ENCODE measurements at regions not wholly inside any gene's neighbourhood (a gene's known extent, or its start where the extent isn't known, plus 50 kb on each side); places are given as distances from the start of the nearest gene placed in this dataset.
A peak's percentile ranks its signal among the peaks of the same experiment; 100 is the strongest.
"Not testable (repeated sequence)": the region's sequence is repeated elsewhere in the genome, so short reads cannot be mapped to it uniquely, and the experiment has no call there.

DNA sequence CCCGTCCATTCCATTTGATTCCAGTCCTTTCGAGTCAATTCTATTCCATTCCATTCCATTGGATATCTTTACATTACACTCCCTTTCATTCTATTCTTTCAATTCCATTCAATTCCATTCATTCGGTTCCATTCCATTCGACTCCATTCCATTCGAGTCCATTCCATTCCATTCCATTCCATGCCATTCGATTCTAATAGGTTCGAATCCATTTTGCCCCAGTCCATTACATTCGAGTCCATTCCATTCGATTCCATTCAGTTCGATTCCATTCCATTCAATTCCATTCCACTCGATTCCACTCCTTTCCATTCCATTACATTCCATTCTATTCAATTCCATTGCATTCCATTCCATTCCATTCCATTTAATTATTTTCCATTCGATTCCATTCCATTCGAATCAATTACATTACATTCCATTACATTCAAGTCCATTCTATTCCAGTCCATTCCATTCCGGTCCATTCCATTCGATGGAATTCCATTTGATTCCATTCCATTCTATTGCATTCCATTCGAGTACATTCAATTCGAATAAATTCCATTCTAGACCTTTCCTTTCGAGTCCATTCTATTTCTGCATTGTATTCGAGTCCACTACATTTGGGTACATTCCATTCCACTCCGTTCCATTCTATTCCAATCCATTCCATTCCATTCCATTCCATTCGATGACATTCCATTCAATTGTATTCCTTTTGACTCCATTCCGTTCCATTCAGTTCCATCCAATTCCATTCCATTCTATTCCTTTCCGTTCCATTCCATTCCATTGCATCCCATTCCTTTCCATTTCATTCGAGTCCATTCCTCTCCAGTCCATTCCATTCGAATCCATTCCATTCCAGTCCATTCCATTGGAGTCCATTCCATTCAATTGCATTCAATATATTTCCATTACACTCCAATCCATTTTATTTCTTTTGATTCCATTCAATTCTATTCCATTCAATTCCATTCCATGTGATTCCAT, 2604.8 kb upstream of the TPTE start:
- peaks cover 0 to 13% (median 5%) of the 10 kb centered on the region in 3 donors for H3K27me3 Mint-ChIP-seq (ENCODE audit: low read depth in 3 of 3)
- H3K4me3 Mint-ChIP-seq = no peak overlapping the region
- H3K27ac Mint-ChIP-seq = no peak overlapping the region
- H3K4me1 Mint-ChIP-seq = no peaks in the 10 kb centered on the region
- H3K9me3 Mint-ChIP-seq = peaks cover 0 to 39% (median 0%) of the 10 kb centered on the region in 6 donors
- no peak for DNase-seq
- H3K36me3 Mint-ChIP-seq = peaks cover 10 to 21% (median 19%) of the 10 kb centered on the region in 3 donors

DNA sequence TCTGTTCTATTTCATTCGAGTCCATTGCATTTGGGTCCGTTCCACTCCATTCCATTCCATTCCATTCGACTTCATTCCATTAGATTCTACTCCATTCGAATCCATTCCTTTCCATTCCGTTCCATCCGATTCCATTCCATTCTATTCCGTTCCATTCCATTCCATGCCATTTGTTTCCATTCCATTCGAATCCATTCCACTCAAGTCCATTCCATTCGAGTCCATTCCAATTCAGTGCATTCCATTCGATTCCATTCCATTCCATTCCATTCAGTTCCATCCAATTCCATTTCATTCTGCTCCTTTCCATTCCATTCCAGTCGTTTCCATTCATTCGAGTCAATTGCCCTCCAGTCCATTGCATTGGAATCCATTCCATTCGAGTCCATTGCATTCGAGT, 2603.7 kb upstream of the TPTE start:
- no peak overlapping the region for H3K4me3 Mint-ChIP-seq
- no peaks in the 10 kb centered on the region for H3K4me1 Mint-ChIP-seq
- H3K27ac Mint-ChIP-seq = no peak overlapping the region
- H3K36me3 Mint-ChIP-seq = peaks cover 19 to 30% (median 21%) of the 10 kb centered on the region in 3 donors
- H3K9me3 Mint-ChIP-seq = peaks cover 0 to 49% (median 0%) of the 10 kb centered on the region in 6 donors
- DNase-seq = no peak
- peaks cover 0 to 15% (median 5%) of the 10 kb centered on the region in 3 donors for H3K27me3 Mint-ChIP-seq (ENCODE audit: low read depth in 3 of 3)

- DNase-seq; H3K4me1 Mint-ChIP-seq; H3K27ac Mint-ChIP-seq; H3K27me3 Mint-ChIP-seq (ENCODE audit: low read depth in 3 of 3); H3K4me3 Mint-ChIP-seq: not testable (repeated sequence)
- peaks cover 0 to 95% (median 0%) of the 10 kb centered on the region in 6 donors for H3K9me3 Mint-ChIP-seq
- H3K36me3 Mint-ChIP-seq = peaks cover 14 to 94% (median 90%) of the 10 kb centered on the region in 3 donors
These were observed 2595.3 kb upstream of the TPTE start for GRCh38 chr21:7925918-7926582.

- not testable (repeated sequence) for H3K4me1 Mint-ChIP-seq; H3K4me3 Mint-ChIP-seq; H3K27ac Mint-ChIP-seq; H3K27me3 Mint-ChIP-seq (ENCODE audit: low read depth in 3 of 3); DNase-seq
- Mint-ChIP-seq H3K36me3 (peaks cover 38 to 94% (median 89%) of the 10 kb centered on the region in 3 donors), H3K9me3 (peaks cover 0 to 97% (median 0%) of the 10 kb centered on the region in 6 donors)
These were observed 2592.9 kb upstream of the TPTE start for GRCh38 chr21:7928528-7928927.

- Mint-ChIP-seq H3K9me3 (peaks cover 0 to 97% (median 0%) of the 10 kb centered on the region in 6 donors), H3K36me3 (peaks cover 48 to 92% (median 81%) of the 10 kb centered on the region in 3 donors)
- not testable (repeated sequence) for DNase-seq; H3K27ac Mint-ChIP-seq; H3K4me1 Mint-ChIP-seq; H3K4me3 Mint-ChIP-seq; H3K27me3 Mint-ChIP-seq (ENCODE audit: low read depth in 3 of 3)
These were observed 2591.8 kb upstream of the TPTE start for GRCh38 chr21:7929586-7929985.

DNA sequence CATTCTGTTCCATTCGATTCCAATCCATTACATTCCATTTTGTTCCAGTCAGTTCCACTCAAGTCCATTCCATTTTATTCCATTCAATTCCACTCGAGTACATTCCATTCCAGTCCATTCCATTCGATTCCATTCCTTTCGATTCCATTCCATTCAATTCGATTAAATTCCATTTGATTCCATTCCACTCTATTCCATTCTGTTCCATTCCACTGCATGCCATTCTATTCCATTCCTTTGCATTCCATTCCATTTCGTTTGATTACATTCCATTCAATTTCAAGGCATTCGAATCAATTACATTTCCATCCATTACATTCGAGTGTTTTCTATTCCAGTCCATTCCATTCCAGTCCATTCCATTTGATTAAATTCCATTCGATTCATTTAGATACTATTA, 2590.9 kb upstream of the TPTE start:
- not testable (repeated sequence) for H3K27ac Mint-ChIP-seq; DNase-seq; H3K4me3 Mint-ChIP-seq; H3K27me3 Mint-ChIP-seq (ENCODE audit: low read depth in 3 of 3); H3K4me1 Mint-ChIP-seq
- peaks cover 57 to 94% (median 83%) of the 10 kb centered on the region in 3 donors for H3K36me3 Mint-ChIP-seq
- peaks cover 0 to 97% (median 0%) of the 10 kb centered on the region in 6 donors for H3K9me3 Mint-ChIP-seq

- H3K36me3 Mint-ChIP-seq = peaks cover 73 to 91% (median 81%) of the 10 kb centered on the region in 3 donors
- not testable (repeated sequence) for H3K27me3 Mint-ChIP-seq (ENCODE audit: low read depth in 3 of 3); DNase-seq; H3K4me3 Mint-ChIP-seq; H3K27ac Mint-ChIP-seq; H3K4me1 Mint-ChIP-seq
- peaks cover 0 to 99% (median 0%) of the 10 kb centered on the region in 6 donors for H3K9me3 Mint-ChIP-seq
These were observed 2589.3 kb upstream of the TPTE start for GRCh38 chr21:7932113-7932512.

GRCh38 chr21:7932834-7933233, 2588.5 kb upstream of the TPTE start:
- H3K9me3 Mint-ChIP-seq = peaks cover 0 to 99% (median 0%) of the 10 kb centered on the region in 6 donors
- not testable (repeated sequence) for H3K27ac Mint-ChIP-seq, H3K4me3 Mint-ChIP-seq, DNase-seq, H3K4me1 Mint-ChIP-seq
- peaks cover 81 to 91% (median 82%) of the 10 kb centered on the region in 3 donors for H3K36me3 Mint-ChIP-seq
- peaks cover 0 to 12% (median 2%) of the 10 kb centered on the region in 3 donors for H3K27me3 Mint-ChIP-seq (ENCODE audit: low read depth in 3 of 3)

DNA sequence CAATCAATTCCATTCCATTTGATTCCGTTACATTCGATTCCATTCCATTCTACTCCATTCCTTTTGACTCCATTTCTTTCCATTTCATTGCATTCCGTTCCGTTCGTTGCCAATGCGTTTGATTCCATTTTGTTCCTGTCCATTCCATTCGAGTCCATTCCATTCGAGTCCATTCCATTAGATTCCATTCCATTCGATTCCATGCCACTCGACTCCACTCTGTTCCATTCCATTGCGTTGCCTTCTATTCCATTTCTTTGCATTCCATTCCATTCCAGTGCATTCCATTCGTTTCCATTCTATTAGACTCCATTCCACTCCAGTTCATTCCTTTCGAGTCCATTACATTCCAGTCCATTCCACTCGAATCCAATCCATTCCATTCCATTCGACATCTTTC, 2587.5 kb upstream of the TPTE start:
- no peaks in the 10 kb centered on the region for H3K4me1 Mint-ChIP-seq
- no peak overlapping the region for H3K4me3 Mint-ChIP-seq
- H3K27me3 Mint-ChIP-seq (ENCODE audit: low read depth in 3 of 3) = peaks cover 0 to 9% (median 2%) of the 10 kb centered on the region in 3 donors
- no peak overlapping the region for H3K27ac Mint-ChIP-seq
- peaks cover 79 to 91% (median 90%) of the 10 kb centered on the region in 3 donors for H3K36me3 Mint-ChIP-seq
- peaks cover 0 to 97% (median 0%) of the 10 kb centered on the region in 6 donors for H3K9me3 Mint-ChIP-seq
- no peak for DNase-seq

DNA sequence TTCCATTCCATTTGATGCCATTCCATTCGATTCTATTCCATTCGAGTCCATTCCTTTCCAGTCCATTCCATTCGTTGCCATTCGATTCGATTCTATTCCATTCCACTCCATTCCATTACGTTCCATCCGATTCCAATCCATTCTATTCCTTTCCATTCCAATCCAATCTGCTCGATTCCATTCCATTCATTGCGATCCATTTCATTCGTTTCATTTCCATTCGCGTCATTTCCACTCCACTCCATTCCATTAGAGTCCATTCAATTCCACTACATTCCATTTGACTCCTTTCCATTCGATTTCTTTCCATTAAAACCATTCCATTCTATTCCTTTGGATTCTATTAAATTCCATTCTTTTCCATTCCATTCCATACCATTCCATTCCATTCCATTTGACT, 2584.1 kb upstream of the TPTE start:
- not testable (repeated sequence) for DNase-seq; H3K27ac Mint-ChIP-seq; H3K4me1 Mint-ChIP-seq; H3K27me3 Mint-ChIP-seq (ENCODE audit: low read depth in 3 of 3); H3K4me3 Mint-ChIP-seq
- Mint-ChIP-seq H3K36me3 (peaks cover 82 to 98% (median 93%) of the 10 kb centered on the region in 3 donors), H3K9me3 (peaks cover 0 to 95% (median 0%) of the 10 kb centered on the region in 6 donors)

- H3K4me1 Mint-ChIP-seq; H3K27me3 Mint-ChIP-seq (ENCODE audit: low read depth in 3 of 3); DNase-seq; H3K4me3 Mint-ChIP-seq; H3K27ac Mint-ChIP-seq: not testable (repeated sequence)
- peaks cover 0 to 95% (median 0%) of the 10 kb centered on the region in 6 donors for H3K9me3 Mint-ChIP-seq
- peaks cover 82 to 98% (median 93%) of the 10 kb centered on the region in 3 donors for H3K36me3 Mint-ChIP-seq
These were observed 2583.2 kb upstream of the TPTE start for GRCh38 chr21:7938223-7938622.

DNA sequence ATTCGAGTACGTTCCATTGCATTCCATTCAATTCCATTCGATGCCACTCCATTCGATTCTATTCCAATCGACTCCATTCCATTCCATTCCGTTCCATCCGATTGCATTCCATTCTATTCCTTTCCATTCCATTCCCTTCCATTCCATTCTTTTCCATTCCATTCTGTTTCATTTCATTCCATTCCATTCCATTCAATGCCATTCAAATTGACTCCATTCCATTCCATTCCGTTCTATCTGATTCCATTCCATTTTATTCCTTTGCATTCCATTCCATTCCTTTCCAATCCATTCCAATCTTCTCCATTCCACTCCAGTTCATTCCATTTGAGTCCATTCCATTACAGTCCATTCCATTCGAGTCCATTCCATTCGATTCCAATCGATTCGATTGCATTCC, 2580.0 kb upstream of the TPTE start:
- peaks cover 0 to 93% (median 0%) of the 10 kb centered on the region in 6 donors for H3K9me3 Mint-ChIP-seq
- not testable (repeated sequence) for DNase-seq, H3K27ac Mint-ChIP-seq, H3K4me3 Mint-ChIP-seq, H3K4me1 Mint-ChIP-seq
- peaks cover 94 to 99% (median 98%) of the 10 kb centered on the region in 3 donors for H3K36me3 Mint-ChIP-seq
- H3K27me3 Mint-ChIP-seq (ENCODE audit: low read depth in 3 of 3) = peaks cover 5 to 11% (median 10%) of the 10 kb centered on the region in 3 donors

GRCh38 chr21:7942219-7942618, 2579.2 kb upstream of the TPTE start:
- peaks cover 0 to 92% (median 0%) of the 10 kb centered on the region in 6 donors for H3K9me3 Mint-ChIP-seq
- H3K4me1 Mint-ChIP-seq, H3K27ac Mint-ChIP-seq, H3K4me3 Mint-ChIP-seq, DNase-seq: not testable (repeated sequence)
- peaks cover 94 to 99% (median 99%) of the 10 kb centered on the region in 3 donors for H3K36me3 Mint-ChIP-seq
- H3K27me3 Mint-ChIP-seq (ENCODE audit: low read depth in 3 of 3) = peaks cover 6 to 11% (median 10%) of the 10 kb centered on the region in 3 donors

- Mint-ChIP-seq H3K36me3 (peaks cover 98 to 100% (median 99%) of the 10 kb centered on the region in 3 donors), H3K9me3 (peaks cover 0 to 94% (median 0%) of the 10 kb centered on the region in 6 donors), H3K4me3 (peak overlapping the region in 1 of 5 donors; percentile 46), H3K27me3 (ENCODE audit: low read depth in 3 of 3) (peaks cover 1 to 13% (median 10%) of the 10 kb centered on the region in 3 donors)
- H3K27ac Mint-ChIP-seq, H3K4me1 Mint-ChIP-seq, DNase-seq: not testable (repeated sequence)
These were observed 2577.8 kb upstream of the TPTE start for GRCh38 chr21:7943534-7943933.
